KMS-11 (cell line): ENCODE measurements at regions not wholly inside any gene's neighbourhood (a gene's known extent, or its start where the extent isn't known, plus 50 kb on each side); places are given as distances from the start of the nearest gene placed in this dataset.

ENCODE experiments used
- H2AFZ ChIP-seq: fragments of 200-600 bp; sonication (generic); 2 replicates; pipeline ENCODE4 v1.6.1; 2016; ENCODE audit warnings: antibody characterized with exemption, mixed run types, low read depth
- H3K27ac ChIP-seq: fragments of 200-600 bp; sonication (generic); 2 replicates; pipeline ENCODE4 v1.6.1; 2016; ENCODE audit warnings: mild to moderate bottlenecking, mixed run types
- H3K27me3 ChIP-seq: fragments of 200-600 bp; sonication (generic); 2 replicates; pipeline ENCODE4 v1.6.1; 2017; ENCODE audit warnings: mild to moderate bottlenecking, low read depth, mixed run types, moderate library complexity; ENCODE audit not compliant: insufficient read depth
- H3K36me3 ChIP-seq: fragments of 200-600 bp; sonication (generic); 2 replicates; pipeline ENCODE4 v1.6.1; 2017; ENCODE audit warnings: mild to moderate bottlenecking, mixed run types; ENCODE audit not compliant: insufficient read depth
- H3K4me1 ChIP-seq: fragments of 200-600 bp; sonication (generic); 2 replicates; pipeline ENCODE4 v1.6.1; 2016; ENCODE audit warnings: mild to moderate bottlenecking, low read depth, mixed run types; ENCODE audit not compliant: poor library complexity, severe bottlenecking
- H3K4me2 ChIP-seq: fragments of 200-600 bp; sonication (generic); 2 replicates; pipeline ENCODE4 v1.7.0; 2016; ENCODE audit warnings: mild to moderate bottlenecking, mixed run types
- H3K4me3 ChIP-seq: fragments of 200-600 bp; sonication (generic); IDR thresholded peaks from 2 replicates; pipeline ENCODE4 v1.6.1; 2017; ENCODE audit warnings: low read depth, low read length, mixed read lengths; ENCODE audit not compliant: insufficient read depth
- H3K79me2 ChIP-seq: fragments of 200-600 bp; sonication (generic); 2 replicates; pipeline ENCODE4 v1.6.1; 2016; ENCODE audit warnings: low read depth, mixed run types; ENCODE audit not compliant: insufficient read depth
- H3K9ac ChIP-seq: fragments of 200-600 bp; sonication (generic); 2 replicates; pipeline ENCODE4 v1.6.1; 2016; ENCODE audit warnings: mild to moderate bottlenecking, mixed run types
- H4K20me1 ChIP-seq: fragments of 200-600 bp; sonication (generic); 2 replicates; pipeline ENCODE4 v1.6.1; 2016; ENCODE audit warnings: mild to moderate bottlenecking, mixed run types; ENCODE audit not compliant: insufficient read depth
- CTCF ChIP-seq: fragments of 200-600 bp; sonication (generic); conservative IDR thresholded peaks from 2 replicates; pipeline ENCODE4 v1.6.1; 2017; ENCODE audit warnings: low read depth, mild to moderate bottlenecking, antibody characterized with exemption, low read length, moderate library complexity, mixed read lengths

- no peak overlapping the region for H3K27ac ChIP-seq
- TF ChIP-seq CTCF: no peak
- H3K9ac ChIP-seq: no peak overlapping the region
- H3K79me2 ChIP-seq: no peaks in the 10 kb centered on the region
- no peaks in the 10 kb centered on the region for H3K4me1 ChIP-seq
- no peak overlapping the region for H3K4me3 ChIP-seq
- H3K4me2 ChIP-seq: no peak overlapping the region
- no peaks in the 10 kb centered on the region for H4K20me1 ChIP-seq
- H2AFZ ChIP-seq: no peak overlapping the region
- no peaks in the 10 kb centered on the region for H3K36me3 ChIP-seq
- H3K27me3 ChIP-seq: no peaks in the 10 kb centered on the region
Observed at GRCh38 chr7:79653136-79653631, 199.7 kb upstream of the MAGI2 start.

GRCh38 chr7:79652619-79653018, 199.2 kb upstream of the MAGI2 start:
- Histone ChIP-seq H3K36me3 (no peaks in the 10 kb centered on the region), H3K79me2 (no peaks in the 10 kb centered on the region), H3K27me3 (no peaks in the 10 kb centered on the region), H3K4me2 (no peak overlapping the region), H3K9ac (no peak overlapping the region), H3K4me1 (no peaks in the 10 kb centered on the region), H4K20me1 (no peaks in the 10 kb centered on the region), H2AFZ (no peak overlapping the region), H3K27ac (no peak overlapping the region), H3K4me3 (no peak overlapping the region)
- no peak for TF ChIP-seq CTCF

GRCh38 chr7:79647711-79648110, 194.2 kb upstream of the MAGI2 start:
- Histone ChIP-seq H3K4me3 (no peak overlapping the region), H2AFZ (no peak overlapping the region), H3K27ac (no peak overlapping the region), H3K36me3 (no peaks in the 10 kb centered on the region), H4K20me1 (no peaks in the 10 kb centered on the region), H3K9ac (no peak overlapping the region), H3K27me3 (no peaks in the 10 kb centered on the region), H3K4me2 (no peak overlapping the region), H3K4me1 (no peaks in the 10 kb centered on the region), H3K79me2 (no peaks in the 10 kb centered on the region)
- TF ChIP-seq CTCF: no peak

- no peak overlapping the region for H3K9ac ChIP-seq
- H3K4me2 ChIP-seq: no peak overlapping the region
- no peaks in the 10 kb centered on the region for H3K4me1 ChIP-seq
- no peaks in the 10 kb centered on the region for H3K79me2 ChIP-seq
- H3K36me3 ChIP-seq: no peaks in the 10 kb centered on the region
- no peaks in the 10 kb centered on the region for H4K20me1 ChIP-seq
- H2AFZ ChIP-seq: no peak overlapping the region
- H3K4me3 ChIP-seq: no peak overlapping the region
- H3K27ac ChIP-seq: no peak overlapping the region
- no peaks in the 10 kb centered on the region for H3K27me3 ChIP-seq
- no peak for TF ChIP-seq CTCF
Observed at GRCh38 chr7:79646278-79646677, 192.8 kb upstream of the MAGI2 start.
